Endothelial cell of umbilical vein (primary cell): ENCODE measurements at regions not wholly inside any gene's neighbourhood (a gene's known extent, or its start where the extent isn't known, plus 50 kb on each side); places are given as distances from the start of the nearest gene placed in this dataset.

Source experiments
- BruUV-seq: library from RNA; stranded (reverse); fragments of 400-500 nt; replicated peaks from 2 replicates; lab custom pipeline; 2021; lab: Mats Ljungman, UMichigan
- CTCF ChIA-PET: fragments of 300-600, 350-600 bp; sonication (Branson Sonifier 250); formaldehyde crosslinking; loops from one replicate; lab custom pipeline; 2021; ENCODE audit warnings: antibody characterized with exemption, inconsistent platforms; lab: Charles Lee
- POLR2A ChIA-PET: fragments of 300-600, 350-600 bp; sonication (Branson Sonifier 250); formaldehyde crosslinking; loops from one replicate; lab custom pipeline; 2021; ENCODE audit warnings: antibody characterized with exemption, inconsistent platforms; lab: Charles Lee
- DNase-seq: peaks from one replicate; pipeline ENCODE4 v3.0.0-alpha.2; 2011; ENCODE audit warnings: low read depth, low spot score
- FAIRE-seq: peaks from 2 replicates; lab custom pipeline; 2011; peaks lifted over from hg19 to GRCh38; lab: Jason Lieb, UNC
- H2AFZ ChIP-seq: 2 replicates; pipeline ENCODE4 v1.6.0; 2012; ENCODE audit warnings: low read depth, low read length, control low read depth, inconsistent platforms
- H3K27ac ChIP-seq: 2 replicates; pipeline ENCODE4 v1.5.1; 2011; ENCODE audit warnings: low read depth, mild to moderate bottlenecking, control low read depth, low read length, moderate library complexity; ENCODE audit not compliant: insufficient read depth
- H3K27me3 ChIP-seq, 2 experiments: 2 replicates each; pipeline versions ENCODE4 v1.6.0 to v1.6.1; 2011; ENCODE audit warnings: low read length in 2 of 2, mixed read lengths in 1 of 2; ENCODE audit not compliant: control insufficient read depth in 2 of 2, insufficient read depth in 2 of 2
- H3K36me3 ChIP-seq, 2 experiments: 2 replicates in 1 of 2; 3 replicates in 1 of 2; pipeline ENCODE4 v1.5.1; 2011; ENCODE audit warnings: low read length in 2 of 2, mild to moderate bottlenecking in 1 of 2, moderate library complexity in 1 of 2; ENCODE audit not compliant: control insufficient read depth in 2 of 2, insufficient read depth in 2 of 2; ENCODE audit errors: extremely low read depth in 1 of 2
- H3K4me1 ChIP-seq: 3 replicates; pipeline ENCODE4 v1.5.1; 2011; ENCODE audit warnings: mild to moderate bottlenecking, low read length; ENCODE audit not compliant: control insufficient read depth, insufficient read depth; ENCODE audit errors: extremely low read depth
- H3K4me2 ChIP-seq: 2 replicates; pipeline ENCODE4 v1.6.1; 2011; ENCODE audit warnings: low read length, control low read depth, mixed read lengths; ENCODE audit not compliant: insufficient read depth
- H3K4me3 ChIP-seq, 3 experiments: fragments of 200-600 bp in 1 of 3; sonication (generic), shearing (Covaris generic) in 1 of 3; replicated peaks in 1 of 3; 2 replicates each; pipeline ENCODE4 v1.5.1; 2011 to 2016; ENCODE audit warnings: control low read depth in 3 of 3, low read length in 3 of 3, mild to moderate bottlenecking in 2 of 3, inconsistent platforms in 1 of 3, low read depth in 1 of 3, moderate library complexity in 1 of 3; ENCODE audit not compliant: insufficient read depth in 1 of 3
- H3K79me2 ChIP-seq: 2 replicates; pipeline ENCODE4 v1.6.0; 2012; ENCODE audit warnings: low read length, inconsistent platforms; ENCODE audit not compliant: control insufficient read depth, insufficient read depth
- H3K9ac ChIP-seq: replicated peaks from 2 replicates; pipeline ENCODE3; 2011; ENCODE audit warnings: low read length, control low read depth; ENCODE audit not compliant: insufficient read depth; ENCODE audit errors: extremely low read depth
- H3K9me1 ChIP-seq: replicated peaks from 3 replicates; pipeline ENCODE4 v1.6.0; 2011; ENCODE audit warnings: mild to moderate bottlenecking, low read length; ENCODE audit not compliant: control insufficient read depth, insufficient read depth; ENCODE audit errors: extremely low read depth
- H3K9me3 ChIP-seq: replicated peaks from 2 replicates; pipeline ENCODE4 v1.5.1; 2012; ENCODE audit warnings: low read length, inconsistent platforms; ENCODE audit not compliant: control insufficient read depth, insufficient read depth
- H4K20me1 ChIP-seq: replicated peaks from 2 replicates; pipeline ENCODE3; 2011; ENCODE audit warnings: mild to moderate bottlenecking, low read length; ENCODE audit not compliant: control insufficient read depth, insufficient read depth; ENCODE audit errors: extremely low read depth
- EZH2 ChIP-seq: IDR thresholded peaks from 2 replicates; pipeline ENCODE4 v1.6.1; 2012; ENCODE audit warnings: borderline replicate concordance, low read depth, mild to moderate bottlenecking, moderate library complexity, low read length, inconsistent platforms; ENCODE audit not compliant: severe bottlenecking
- FOS ChIP-seq: IDR thresholded peaks from 2 replicates; pipeline ENCODE4 v1.6.1; 2011; ENCODE audit warnings: mild to moderate bottlenecking, low read length, moderate library complexity, borderline replicate concordance; ENCODE audit not compliant: insufficient read depth
- JUN ChIP-seq: IDR thresholded peaks from 2 replicates; pipeline ENCODE4 v1.6.1; 2011; ENCODE audit warnings: borderline replicate concordance, low read depth; ENCODE audit not compliant: insufficient read length, insufficient read depth
- MYC ChIP-seq: IDR thresholded peaks from one replicate; pipeline ENCODE4 v1.6.1; 2011; ENCODE audit warnings: mild to moderate bottlenecking, low read depth, low read length
- POLR2AphosphoS5 ChIP-seq: IDR thresholded peaks from 2 replicates; pipeline ENCODE4 v1.6.1; 2012; ENCODE audit warnings: low read depth, mild to moderate bottlenecking, control low read depth, low read length, moderate library complexity; ENCODE audit not compliant: insufficient read depth
- dilution Hi-C: fragments of 300-500 bp; cut with MboI; formaldehyde crosslinking; loops from one replicate; pipeline ENCODE4 v1.15.0; 2019; ENCODE audit warnings: low sequenced_read_pairs; ENCODE audit not compliant: extremely low pct_ligation_motif_present
- intact Hi-C: fragments of 100-400 bp; cut with micrococcal nuclease; formaldehyde crosslinking; loops from one replicate; pipeline ENCODE4 v1.10.0; 2022
- TF ChIP-seq, protein P1 (sequence below), 2 donors: IDR thresholded peaks; 1 replicate in 1 of 2; 2 replicates in 1 of 2; pipeline ENCODE4 v1.5.1; 2011; ENCODE audit warnings: low read length in 2 of 2, mild to moderate bottlenecking in 2 of 2, moderate library complexity in 2 of 2, control low read depth in 1 of 2, inconsistent platforms in 1 of 2, low read depth in 1 of 2; ENCODE audit not compliant: insufficient read depth in 1 of 2; ENCODE audit errors: extremely low read depth in 1 of 2
- TF ChIP-seq, protein P2 (sequence below): IDR thresholded peaks from 2 replicates; pipeline ENCODE4 v1.6.1; 2011; ENCODE audit not compliant: insufficient read depth, insufficient read length

- Histone ChIP-seq H3K36me3 (no peaks in the 10 kb centered on the region), H3K9ac (no peak overlapping the region), H3K27me3 (no peaks in the 10 kb centered on the region), H2AFZ (no peak overlapping the region), H3K79me2 (no peaks in the 10 kb centered on the region), H3K4me3 (no peak overlapping the region), H4K20me1 (no peaks in the 10 kb centered on the region), H3K27ac (no peak overlapping the region), H3K9me3 (no peaks in the 10 kb centered on the region), H3K4me1 (no peaks in the 10 kb centered on the region), H3K9me1 (no peaks in the 10 kb centered on the region), H3K4me2 (no peak overlapping the region)
- dilution Hi-C loops, result no loop called here
- FAIRE-seq, result no peak
- ChIA-PET POLR2A (no interaction called here), CTCF (no interaction called here)
- TF ChIP-seq, protein P1, sequence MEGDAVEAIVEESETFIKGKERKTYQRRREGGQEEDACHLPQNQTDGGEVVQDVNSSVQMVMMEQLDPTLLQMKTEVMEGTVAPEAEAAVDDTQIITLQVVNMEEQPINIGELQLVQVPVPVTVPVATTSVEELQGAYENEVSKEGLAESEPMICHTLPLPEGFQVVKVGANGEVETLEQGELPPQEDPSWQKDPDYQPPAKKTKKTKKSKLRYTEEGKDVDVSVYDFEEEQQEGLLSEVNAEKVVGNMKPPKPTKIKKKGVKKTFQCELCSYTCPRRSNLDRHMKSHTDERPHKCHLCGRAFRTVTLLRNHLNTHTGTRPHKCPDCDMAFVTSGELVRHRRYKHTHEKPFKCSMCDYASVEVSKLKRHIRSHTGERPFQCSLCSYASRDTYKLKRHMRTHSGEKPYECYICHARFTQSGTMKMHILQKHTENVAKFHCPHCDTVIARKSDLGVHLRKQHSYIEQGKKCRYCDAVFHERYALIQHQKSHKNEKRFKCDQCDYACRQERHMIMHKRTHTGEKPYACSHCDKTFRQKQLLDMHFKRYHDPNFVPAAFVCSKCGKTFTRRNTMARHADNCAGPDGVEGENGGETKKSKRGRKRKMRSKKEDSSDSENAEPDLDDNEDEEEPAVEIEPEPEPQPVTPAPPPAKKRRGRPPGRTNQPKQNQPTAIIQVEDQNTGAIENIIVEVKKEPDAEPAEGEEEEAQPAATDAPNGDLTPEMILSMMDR (IDR thresholded peaks at IDR 0.05; ENCODE audit: extremely low read depth in 1 of 2, insufficient read depth in 1 of 2, low read depth in 1 of 2, low read length in 2 of 2), result no peak
- TF ChIP-seq POLR2AphosphoS5 (no peak), EZH2 (no peak), FOS (no peak), MYC (no peak), JUN (no peak)
- TF ChIP-seq, protein P2, sequence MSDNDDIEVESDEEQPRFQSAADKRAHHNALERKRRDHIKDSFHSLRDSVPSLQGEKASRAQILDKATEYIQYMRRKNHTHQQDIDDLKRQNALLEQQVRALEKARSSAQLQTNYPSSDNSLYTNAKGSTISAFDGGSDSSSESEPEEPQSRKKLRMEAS, result no peak
- BruUV-seq, result no TSS peak
- no peak for DNase-seq
- intact Hi-C loops, result no loop called here
These were observed 101.9 kb downstream of the GADD45G start for GRCh38 chr9:89706731-89707191.
